ENCODE measurements at regions not wholly inside any gene's neighbourhood (a gene's known extent, or its start where the extent isn't known, plus 50 kb on each side); places are given as distances from the start of the nearest gene placed in this dataset.

DNA sequence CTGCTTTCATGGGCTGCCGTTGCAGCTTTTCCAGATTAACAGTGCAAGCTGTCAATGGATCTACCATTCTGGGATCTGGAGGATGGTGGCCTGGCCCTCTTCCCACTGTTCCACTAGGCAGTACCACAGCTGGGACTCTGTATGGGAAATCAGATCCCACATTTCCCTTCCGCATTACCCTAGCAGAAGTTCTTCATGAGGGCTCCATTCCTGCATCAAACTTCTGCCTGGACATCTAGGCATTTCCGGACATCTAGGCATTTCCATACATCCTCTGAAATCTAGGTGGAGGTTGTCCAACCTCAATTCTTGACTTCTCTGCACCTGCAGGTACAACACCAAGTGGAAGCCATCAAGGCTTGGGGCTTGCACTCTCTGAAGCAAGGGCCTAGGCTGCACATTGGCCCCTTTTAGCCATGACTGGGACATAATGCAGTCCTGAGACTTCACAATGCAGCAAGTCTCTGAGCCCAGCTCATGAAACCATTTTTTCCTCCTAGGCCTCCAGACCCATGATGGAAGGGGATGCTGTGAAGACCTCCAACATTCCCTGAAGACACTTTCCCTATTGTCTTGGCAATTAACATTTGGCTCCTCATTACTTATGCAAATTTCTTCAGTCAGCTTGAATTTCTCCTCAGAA, 863.3 kb downstream of the C12orf50 start:
- TF ChIP-seq, protein P1, sequence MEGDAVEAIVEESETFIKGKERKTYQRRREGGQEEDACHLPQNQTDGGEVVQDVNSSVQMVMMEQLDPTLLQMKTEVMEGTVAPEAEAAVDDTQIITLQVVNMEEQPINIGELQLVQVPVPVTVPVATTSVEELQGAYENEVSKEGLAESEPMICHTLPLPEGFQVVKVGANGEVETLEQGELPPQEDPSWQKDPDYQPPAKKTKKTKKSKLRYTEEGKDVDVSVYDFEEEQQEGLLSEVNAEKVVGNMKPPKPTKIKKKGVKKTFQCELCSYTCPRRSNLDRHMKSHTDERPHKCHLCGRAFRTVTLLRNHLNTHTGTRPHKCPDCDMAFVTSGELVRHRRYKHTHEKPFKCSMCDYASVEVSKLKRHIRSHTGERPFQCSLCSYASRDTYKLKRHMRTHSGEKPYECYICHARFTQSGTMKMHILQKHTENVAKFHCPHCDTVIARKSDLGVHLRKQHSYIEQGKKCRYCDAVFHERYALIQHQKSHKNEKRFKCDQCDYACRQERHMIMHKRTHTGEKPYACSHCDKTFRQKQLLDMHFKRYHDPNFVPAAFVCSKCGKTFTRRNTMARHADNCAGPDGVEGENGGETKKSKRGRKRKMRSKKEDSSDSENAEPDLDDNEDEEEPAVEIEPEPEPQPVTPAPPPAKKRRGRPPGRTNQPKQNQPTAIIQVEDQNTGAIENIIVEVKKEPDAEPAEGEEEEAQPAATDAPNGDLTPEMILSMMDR (IDR thresholded peaks at IDR 0.05), result no peak
- no peak for TF ChIP-seq POLR2A (IDR thresholded peaks at IDR 0.05)
